HL-60 (cell line): ENCODE measurements at regions not wholly inside any gene's neighbourhood (a gene's known extent, or its start where the extent isn't known, plus 50 kb on each side); places are given as distances from the start of the nearest gene placed in this dataset.
"Not testable (repeated sequence)": the region's sequence is repeated elsewhere in the genome, so short reads cannot be mapped to it uniquely, and the experiment has no call there.

Experiments
- POLR2AphosphoS5 ChIP-seq: IDR thresholded peaks from 2 replicates; pipeline ENCODE4 v1.6.1; 2012; ENCODE audit warnings: low read depth
- TF ChIP-seq, protein P1 (sequence below): IDR thresholded peaks from one replicate; pipeline ENCODE4 v1.5.1; 2011; ENCODE audit warnings: low read length, control low read depth, inconsistent platforms; ENCODE audit not compliant: insufficient read depth

DNA sequence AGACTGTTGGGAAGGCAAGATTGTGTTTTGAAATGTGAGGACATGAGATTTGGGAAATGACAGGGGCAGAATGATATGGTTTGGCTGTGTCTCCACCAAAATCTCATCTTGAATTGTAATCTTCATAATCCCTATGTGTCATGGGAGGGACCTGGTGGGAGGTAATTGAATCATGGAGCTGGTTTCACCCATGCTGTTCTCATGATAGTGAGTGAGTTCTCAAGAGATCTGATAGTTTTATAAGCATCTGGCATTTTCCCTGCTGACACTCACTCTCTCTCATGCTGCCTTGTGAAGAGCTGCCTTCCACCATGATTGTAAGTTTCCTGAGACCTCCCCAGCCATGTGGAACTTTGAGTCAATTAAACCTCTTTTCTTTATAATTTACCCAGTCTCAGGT lies 406.2 kb downstream of the KIF20B start:
- TF ChIP-seq, protein P1, sequence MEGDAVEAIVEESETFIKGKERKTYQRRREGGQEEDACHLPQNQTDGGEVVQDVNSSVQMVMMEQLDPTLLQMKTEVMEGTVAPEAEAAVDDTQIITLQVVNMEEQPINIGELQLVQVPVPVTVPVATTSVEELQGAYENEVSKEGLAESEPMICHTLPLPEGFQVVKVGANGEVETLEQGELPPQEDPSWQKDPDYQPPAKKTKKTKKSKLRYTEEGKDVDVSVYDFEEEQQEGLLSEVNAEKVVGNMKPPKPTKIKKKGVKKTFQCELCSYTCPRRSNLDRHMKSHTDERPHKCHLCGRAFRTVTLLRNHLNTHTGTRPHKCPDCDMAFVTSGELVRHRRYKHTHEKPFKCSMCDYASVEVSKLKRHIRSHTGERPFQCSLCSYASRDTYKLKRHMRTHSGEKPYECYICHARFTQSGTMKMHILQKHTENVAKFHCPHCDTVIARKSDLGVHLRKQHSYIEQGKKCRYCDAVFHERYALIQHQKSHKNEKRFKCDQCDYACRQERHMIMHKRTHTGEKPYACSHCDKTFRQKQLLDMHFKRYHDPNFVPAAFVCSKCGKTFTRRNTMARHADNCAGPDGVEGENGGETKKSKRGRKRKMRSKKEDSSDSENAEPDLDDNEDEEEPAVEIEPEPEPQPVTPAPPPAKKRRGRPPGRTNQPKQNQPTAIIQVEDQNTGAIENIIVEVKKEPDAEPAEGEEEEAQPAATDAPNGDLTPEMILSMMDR = not testable (repeated sequence)
- not testable (repeated sequence) for TF ChIP-seq POLR2AphosphoS5
